Mammary epithelial cell (primary cell): ENCODE measurements at regions not wholly inside any gene's neighbourhood (a gene's known extent, or its start where the extent isn't known, plus 50 kb on each side); places are given as distances from the start of the nearest gene placed in this dataset.

Source experiments
- CTCF ChIP-seq, 2 donors: IDR thresholded peaks in 1 of 2; conservative IDR thresholded peaks in 1 of 2; 2 replicates each; pipeline ENCODE4 v1.5.1; 2011 to 2012; ENCODE audit warnings: inconsistent platforms in 2 of 2, low read length in 2 of 2, mild to moderate bottlenecking in 2 of 2, control low read depth in 1 of 2, low read depth in 1 of 2; ENCODE audit not compliant: insufficient read depth in 1 of 2; ENCODE audit errors: extremely low read depth in 1 of 2
- EZH2 ChIP-seq: IDR thresholded peaks from 2 replicates; pipeline ENCODE4 v1.6.1; 2012; ENCODE audit warnings: low read length, inconsistent platforms, borderline replicate concordance

- TF ChIP-seq CTCF (conservative IDR thresholded peaks at IDR 0.05 in 1 of 2, IDR thresholded peaks at IDR 0.05 in 1 of 2; ENCODE audit: extremely low read depth in 1 of 2, insufficient read depth in 1 of 2, low read depth in 1 of 2, low read length in 2 of 2) = no peak
- no peak for TF ChIP-seq EZH2
Observed at GRCh38 chr17:22510504-22510903, 818.2 kb downstream of the KCNJ18 start.
